ENCODE measurements at regions not wholly inside any gene's neighbourhood (a gene's known extent, or its start where the extent isn't known, plus 50 kb on each side); places are given as distances from the start of the nearest gene placed in this dataset.

- Histone ChIP-seq H3K27ac (ENCODE audit: extremely low read depth, low read depth, low read length) (peak overlapping the region; percentile 22; the same call in 2 of the 3 replicates), H3K79me2 (ENCODE audit: control insufficient read depth, insufficient read depth, low read length) (no peaks in the 10 kb centered on the region), H4K20me1 (replicated peaks; ENCODE audit: control insufficient read depth, insufficient read depth, low read length) (no peaks in the 10 kb centered on the region), H3K36me3 (ENCODE audit: control insufficient read depth, insufficient read depth, low read length) (no peaks in the 10 kb centered on the region), H3K4me1 (replicated peaks in 1 of 2; ENCODE audit: control insufficient read depth in 2 of 2, insufficient read depth in 2 of 2, low read length in 2 of 2) (peaks cover 5 to 27% of the 10 kb centered on the region in 2 experiments; a peak in 4 of 5 replicates), H3K4me3 (no peak overlapping the region), H3K27me3 (ENCODE audit: control insufficient read depth in 2 of 2, insufficient read depth in 2 of 2, low read length in 2 of 2) (no peaks in the 10 kb centered on the region), H3K9ac (ENCODE audit: insufficient read depth in 1 of 2, low read depth in 2 of 2, low read length in 2 of 2) (no peak overlapping the region), H3K9me3 (replicated peaks; ENCODE audit: control insufficient read depth, insufficient read depth, low read depth, low read length) (no peaks in the 10 kb centered on the region), H2AFZ (ENCODE audit: low read depth, low read length) (peak overlapping the region; percentile 69), H3K4me2 (ENCODE audit: insufficient read depth, low read length) (peak overlapping the region; percentile 21; the same call in 1 of the 2 replicates), H3K9me1 (ENCODE audit: control insufficient read depth, insufficient read depth, low read length) (no peaks in the 10 kb centered on the region)
- in situ Hi-C loops (cut with MboI), result no loop called here
- CTCF ChIA-PET (ENCODE audit: low intra/inter-chr PET ratio), result no interaction called here
- ATAC-seq (peak; percentile 73), FAIRE-seq (peak; percentile 57), DNase-seq (ENCODE audit: extremely low read depth in 1 of 4, low spot score in 3 of 4) (peak in 2 of 4 experiments; percentile 53 to 63)
- no TSS peak for BruUV-seq (replicated peaks)
- intact Hi-C loops (cut with micrococcal nuclease), result no loop called here
- POLR2A ChIA-PET, result interaction anchor here (0.5 to 1.2 kb wide), 2 partner anchors 21 to 449 kb away, joined by 3 to 5 read pairs; partner anchors contain the start of gene CITED2
- 9% methylated on average over 5 of the region's 5 CpGs for WGBS (ENCODE audit: insufficient coverage, low coverage, missing lambda C conversion rate)
- TF ChIP-seq ARNT (IDR thresholded peaks at IDR 0.05) (0 out of 4 replicates have a peak, but pooled peaks of 1 of the 2 experiments have one; percentile 28), RBM15 (IDR thresholded peaks at IDR 0.05; ENCODE audit: insufficient read depth, low read length) (no peak), KAT8 (IDR thresholded peaks at IDR 0.05; ENCODE audit: low read depth) (no peak), ID3 (CRISPR knock-in tag; IDR thresholded peaks at IDR 0.05) (no peak), ID3 (tag; IDR thresholded peaks at IDR 0.05) (no peak), FOXJ2 (tag; IDR thresholded peaks at IDR 0.05) (no peak), L3MBTL2 (IDR thresholded peaks at IDR 0.05) (peak; percentile 42; the same call in 1 of the 2 replicates), ZNF785 (CRISPR knock-in tag; IDR thresholded peaks at IDR 0.05) (no peak), GATA2 (CRISPR knock-in tag; IDR thresholded peaks at IDR 0.05) (peak; percentile 41; the same call in 1 of the 2 replicates), NUFIP1 (IDR thresholded peaks at IDR 0.05; ENCODE audit: partially characterized antibody) (no peak), ILK (tag; IDR thresholded peaks at IDR 0.05; ENCODE audit: borderline replicate concordance, low read depth) (no peak), CTBP1 (IDR thresholded peaks at IDR 0.05; ENCODE audit: borderline replicate concordance) (no peak), KLF6 (CRISPR knock-in tag; IDR thresholded peaks at IDR 0.05; ENCODE audit: borderline replicate concordance) (no peak), GABPB1 (CRISPR knock-in tag; IDR thresholded peaks at IDR 0.05) (no peak), ZNF449 (CRISPR knock-in tag; IDR thresholded peaks at IDR 0.05) (no peak), NR1H2 (CRISPR knock-in tag; IDR thresholded peaks at IDR 0.05) (no peak), ZNF354B (CRISPR knock-in tag; IDR thresholded peaks at IDR 0.05) (no peak), SPI1 (IDR thresholded peaks at IDR 0.05; ENCODE audit: borderline replicate concordance, low read depth, low read length) (no peak)
- TF ChIP-seq, protein P1, sequence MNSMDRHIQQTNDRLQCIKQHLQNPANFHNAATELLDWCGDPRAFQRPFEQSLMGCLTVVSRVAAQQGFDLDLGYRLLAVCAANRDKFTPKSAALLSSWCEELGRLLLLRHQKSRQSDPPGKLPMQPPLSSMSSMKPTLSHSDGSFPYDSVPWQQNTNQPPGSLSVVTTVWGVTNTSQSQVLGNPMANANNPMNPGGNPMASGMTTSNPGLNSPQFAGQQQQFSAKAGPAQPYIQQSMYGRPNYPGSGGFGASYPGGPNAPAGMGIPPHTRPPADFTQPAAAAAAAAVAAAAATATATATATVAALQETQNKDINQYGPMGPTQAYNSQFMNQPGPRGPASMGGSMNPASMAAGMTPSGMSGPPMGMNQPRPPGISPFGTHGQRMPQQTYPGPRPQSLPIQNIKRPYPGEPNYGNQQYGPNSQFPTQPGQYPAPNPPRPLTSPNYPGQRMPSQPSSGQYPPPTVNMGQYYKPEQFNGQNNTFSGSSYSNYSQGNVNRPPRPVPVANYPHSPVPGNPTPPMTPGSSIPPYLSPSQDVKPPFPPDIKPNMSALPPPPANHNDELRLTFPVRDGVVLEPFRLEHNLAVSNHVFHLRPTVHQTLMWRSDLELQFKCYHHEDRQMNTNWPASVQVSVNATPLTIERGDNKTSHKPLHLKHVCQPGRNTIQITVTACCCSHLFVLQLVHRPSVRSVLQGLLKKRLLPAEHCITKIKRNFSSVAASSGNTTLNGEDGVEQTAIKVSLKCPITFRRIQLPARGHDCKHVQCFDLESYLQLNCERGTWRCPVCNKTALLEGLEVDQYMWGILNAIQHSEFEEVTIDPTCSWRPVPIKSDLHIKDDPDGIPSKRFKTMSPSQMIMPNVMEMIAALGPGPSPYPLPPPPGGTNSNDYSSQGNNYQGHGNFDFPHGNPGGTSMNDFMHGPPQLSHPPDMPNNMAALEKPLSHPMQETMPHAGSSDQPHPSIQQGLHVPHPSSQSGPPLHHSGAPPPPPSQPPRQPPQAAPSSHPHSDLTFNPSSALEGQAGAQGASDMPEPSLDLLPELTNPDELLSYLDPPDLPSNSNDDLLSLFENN (IDR thresholded peaks at IDR 0.05; ENCODE audit: low read depth in 2 of 2, low read length in 2 of 2), result peak in 1 of 2 experiments; percentile 75; a peak in 1 of 4 replicates
Observed at GRCh38 chr6:139823099-139823807, 448.8 kb upstream of the CITED2 start.

Data from K562 (cell line).